H1 (cell line): ENCODE measurements at regions not wholly inside any gene's neighbourhood (a gene's known extent, or its start where the extent isn't known, plus 50 kb on each side); places are given as distances from the start of the nearest gene placed in this dataset.

Source experiments
- CTCF ChIA-PET: fragments of 300-600 bp; sonication (Branson Sonifier 250); formaldehyde crosslinking; loops from one replicate; lab custom pipeline; 2021; ENCODE audit not compliant: partially characterized antibody; lab: Charles Lee
- POLR2A ChIA-PET: fragments of 300-600 bp; sonication (Branson Sonifier 250); formaldehyde crosslinking; loops from one replicate; lab custom pipeline; 2021; ENCODE audit warnings: inconsistent platforms; ENCODE audit not compliant: partially characterized antibody; lab: Charles Lee
- DNase-seq, 2 experiments: peaks; one replicate each; pipeline versions ENCODE4 v3.0.0 to v3.0.0-alpha.2; 2010 to 2022; ENCODE audit warnings: low spot score in 2 of 2, low read depth in 1 of 2, mixed read lengths in 1 of 2
- FAIRE-seq: peaks from 2 replicates; lab custom pipeline; 2011; peaks lifted over from hg19 to GRCh38; lab: Jason Lieb, UNC
- H2AFZ ChIP-seq: 2 replicates; pipeline ENCODE4 v1.8.1; 2012; ENCODE audit warnings: low read length, inconsistent platforms
- H2AK5ac ChIP-seq: 2 replicates; pipeline ENCODE4 v1.6.1; 2013; ENCODE audit warnings: low read depth, low read length
- H2BK120ac ChIP-seq: replicated peaks from 2 replicates; pipeline ENCODE3; 2013; ENCODE audit warnings: low read depth, low read length, inconsistent platforms
- H2BK12ac ChIP-seq: 2 replicates; pipeline ENCODE4 v1.6.1; 2013; ENCODE audit warnings: low read depth, low read length
- H2BK15ac ChIP-seq: 2 replicates; pipeline ENCODE4 v1.6.1; 2013; ENCODE audit warnings: low read length
- H2BK20ac ChIP-seq: 2 replicates; pipeline ENCODE4 v1.6.1; 2013; ENCODE audit warnings: low read length
- H2BK5ac ChIP-seq: 2 replicates; pipeline ENCODE4 v1.6.1; 2013; ENCODE audit warnings: low read depth, low read length
- H3K14ac ChIP-seq: 2 replicates; pipeline ENCODE4 v1.6.1; 2013; ENCODE audit warnings: inconsistent platforms; ENCODE audit not compliant: insufficient read length
- H3K18ac ChIP-seq: 2 replicates; pipeline ENCODE4 v1.6.1; 2013; ENCODE audit warnings: low read length; ENCODE audit errors: extremely low read depth
- H3K23ac ChIP-seq: 2 replicates; pipeline ENCODE4 v1.6.1; 2013; ENCODE audit warnings: inconsistent platforms; ENCODE audit not compliant: insufficient read length
- H3K23me2 ChIP-seq: 2 replicates; pipeline ENCODE4 v1.6.1; 2013; ENCODE audit warnings: low read depth, low read length
- H3K27ac ChIP-seq: 2 replicates; pipeline ENCODE4 v1.6.1; 2011; ENCODE audit warnings: low read depth, low read length, inconsistent platforms
- H3K27me3 ChIP-seq, 4 experiments: replicated peaks in 1 of 4; 1 replicate in 1 of 4; 2 replicates in 3 of 4; pipeline versions ENCODE4 v1.6.1 to v1.8.1; 2011 to 2013; ENCODE audit warnings: low read length in 3 of 4, mild to moderate bottlenecking in 3 of 4, inconsistent platforms in 2 of 4, mixed read lengths in 2 of 4, moderate library complexity in 1 of 4; ENCODE audit not compliant: control insufficient read depth in 3 of 4, insufficient read depth in 3 of 4; ENCODE audit errors: extremely low read depth in 1 of 4
- H3K36me3 ChIP-seq, 4 experiments: 2 replicates each; pipeline versions ENCODE4 v1.6.1 to v1.8.1; 2011 to 2013; ENCODE audit warnings: mild to moderate bottlenecking in 4 of 4, low read length in 3 of 4, moderate library complexity in 2 of 4, control low read depth in 1 of 4, inconsistent platforms in 1 of 4; ENCODE audit not compliant: insufficient read depth in 4 of 4, control insufficient read depth in 2 of 4
- H3K4ac ChIP-seq: replicated peaks from 2 replicates; pipeline ENCODE3; 2013; ENCODE audit warnings: low read length, low read depth, mixed read lengths, inconsistent platforms; ENCODE audit not compliant: insufficient read length
- H3K4me1 ChIP-seq, 4 experiments: replicated peaks in 1 of 4; 1 replicate in 1 of 4; 2 replicates in 3 of 4; pipeline versions ENCODE4 v1.6.1 to v1.8.1; 2011 to 2013; ENCODE audit warnings: low read length in 3 of 4, inconsistent platforms in 2 of 4, mixed read lengths in 1 of 4; ENCODE audit not compliant: insufficient read depth in 4 of 4, control insufficient read depth in 3 of 4
- H3K4me2 ChIP-seq, 2 experiments: 2 replicates each; pipeline versions ENCODE4 v1.6.1 to v1.8.1; 2011 to 2013; ENCODE audit warnings: low read depth in 2 of 2, low read length in 2 of 2, control low read depth in 1 of 2, inconsistent platforms in 1 of 2, mild to moderate bottlenecking in 1 of 2; ENCODE audit not compliant: insufficient read depth in 1 of 2
- H3K4me3 ChIP-seq, 4 experiments: fragments of 200-600, 300-600 bp in 1 of 4; sonication (generic), shearing (Covaris generic), sonication (Bioruptor Twin) in 1 of 4; 2 replicates each; pipeline versions ENCODE4 v1.5.1 to v1.8.1; 2011 to 2016; ENCODE audit warnings: low read length in 4 of 4, low read depth in 3 of 4, control low read depth in 2 of 4, inconsistent platforms in 2 of 4, mild to moderate bottlenecking in 2 of 4, mixed read lengths in 1 of 4, moderate library complexity in 1 of 4; ENCODE audit not compliant: insufficient read depth in 2 of 4; ENCODE audit errors: extremely low read depth in 1 of 4
- H3K56ac ChIP-seq: replicated peaks from 2 replicates; pipeline ENCODE3; 2013; ENCODE audit warnings: low read depth, mild to moderate bottlenecking, mixed read lengths, low read length, inconsistent platforms; ENCODE audit not compliant: insufficient read length
- H3K79me1 ChIP-seq: 2 replicates; pipeline ENCODE4 v1.6.1; 2013; ENCODE audit warnings: low read depth, low read length, control low read depth
- H3K79me2 ChIP-seq, 2 experiments: 2 replicates each; pipeline versions ENCODE4 v1.6.1 to v1.8.1; 2012 to 2013; ENCODE audit warnings: low read length in 2 of 2, mild to moderate bottlenecking in 2 of 2, inconsistent platforms in 1 of 2; ENCODE audit not compliant: insufficient read depth in 2 of 2, control insufficient read depth in 1 of 2
- H3K9ac ChIP-seq, 4 experiments: replicated peaks in 1 of 4; 1 replicate in 1 of 4; 2 replicates in 3 of 4; pipeline versions ENCODE4 v1.6.1 to v1.8.1; 2011 to 2013; ENCODE audit warnings: low read depth in 3 of 4, low read length in 3 of 4, control low read depth in 2 of 4, mild to moderate bottlenecking in 2 of 4, moderate library complexity in 2 of 4, inconsistent platforms in 1 of 4; ENCODE audit errors: extremely low read depth in 1 of 4
- H3K9me3 ChIP-seq, 2 experiments: 2 replicates each; pipeline versions ENCODE4 v1.6.1 to v1.8.1; 2012 to 2013; ENCODE audit warnings: mild to moderate bottlenecking in 2 of 2, moderate library complexity in 2 of 2, control low read depth in 1 of 2, inconsistent platforms in 1 of 2, low read depth in 1 of 2, low read length in 1 of 2, mixed read lengths in 1 of 2; ENCODE audit not compliant: insufficient read depth in 2 of 2
- H4K20me1 ChIP-seq, 2 experiments: replicated peaks in 1 of 2; 2 replicates each; pipeline versions ENCODE3 to v1.8.1; 2011 to 2013; ENCODE audit warnings: inconsistent platforms in 2 of 2, low read length in 2 of 2, mild to moderate bottlenecking in 1 of 2; ENCODE audit not compliant: insufficient read depth in 2 of 2, control insufficient read depth in 1 of 2
- H4K5ac ChIP-seq: 2 replicates; pipeline ENCODE4 v1.6.1; 2013; ENCODE audit warnings: low read length, low read depth, mixed read lengths, inconsistent platforms; ENCODE audit not compliant: insufficient read length
- H4K8ac ChIP-seq: 2 replicates; pipeline ENCODE4 v1.8.0; 2013; ENCODE audit warnings: mild to moderate bottlenecking, moderate library complexity, low read length, inconsistent platforms; ENCODE audit not compliant: insufficient read depth; ENCODE audit errors: extremely low read depth
- H4K91ac ChIP-seq: replicated peaks from 2 replicates; pipeline ENCODE3; 2013; ENCODE audit warnings: low read length, mixed read lengths, inconsistent platforms; ENCODE audit not compliant: insufficient read length
- CTBP2 ChIP-seq: IDR thresholded peaks from 2 replicates; pipeline ENCODE4 v1.7.0; 2011; ENCODE audit warnings: borderline replicate concordance, mild to moderate bottlenecking, moderate library complexity, mixed read lengths, low read length; ENCODE audit not compliant: insufficient read depth, insufficient read length
- GABPA ChIP-seq: IDR thresholded peaks from 2 replicates; pipeline ENCODE4 v1.6.1; 2011; ENCODE audit warnings: mild to moderate bottlenecking, low read length, moderate library complexity, borderline replicate concordance; ENCODE audit not compliant: insufficient read depth
- WGBS, 2 experiments: shearing (Covaris generic) in 1 of 2; methylation state at CpG; one replicate each; pipeline versions ENCODE4 v1.1.6 to v1.1.7; 2013 to 2015; ENCODE audit warnings: low lambda C conversion rate in 2 of 2, mixed read lengths in 2 of 2, inconsistent platforms in 1 of 2, low coverage in 1 of 2, missing lambda C conversion rate in 1 of 2; ENCODE audit not compliant: insufficient replicate concordance in 2 of 2, insufficient coverage in 1 of 2, insufficient read length in 1 of 2; ENCODE audit errors: extremely low coverage in 1 of 2, missing lambda C conversion rate in 1 of 2; 5-methylcytosine and 5-hydroxymethylcytosine counted together

GRCh38 chr10:62589689-62590088 is 214.8 kb upstream of the ADO start:
- Histone ChIP-seq H4K8ac (no peak overlapping the region), H2BK20ac (no peak overlapping the region), H3K4me1 (peaks cover 0 to 2% (median 0%) of the 10 kb centered on the region in 4 experiments; a peak in 1 of 7 replicates), H4K5ac (no peak overlapping the region), H3K4me3 (no peak overlapping the region), H2BK15ac (no peak overlapping the region), H3K9me3 (no peaks in the 10 kb centered on the region), H3K4me2 (no peak overlapping the region), H3K9ac (no peak overlapping the region), H3K23ac (no peak overlapping the region), H3K4ac (no peak overlapping the region), H2AFZ (no peak overlapping the region), H3K14ac (no peak overlapping the region), H3K27me3 (no peaks in the 10 kb centered on the region), H2BK12ac (no peak overlapping the region), H3K79me1 (no peaks in the 10 kb centered on the region), H2BK5ac (no peak overlapping the region), H3K18ac (no peak overlapping the region), H3K27ac (no peak overlapping the region), H2AK5ac (no peak overlapping the region), H3K79me2 (no peaks in the 10 kb centered on the region), H3K56ac (no peak overlapping the region), H3K36me3 (no peaks in the 10 kb centered on the region), H4K20me1 (no peaks in the 10 kb centered on the region), H3K23me2 (no peaks in the 10 kb centered on the region)
- ChIA-PET CTCF (interaction anchor here (1.4 to 1.5 kb wide), 2 partner anchors 139 to 152 kb away, joined by 3 to 5 read pairs; no protein-coding TSS in a partner anchor), POLR2A (no interaction called here)
- FAIRE-seq (no peak), DNase-seq (no peak)
- 89% methylated on average over 2 of the region's 2 CpGs; no CpG with 5 or more reads in 1 of the 2 experiments for WGBS, 2 experiments
- TF ChIP-seq GABPA = no peak
- TF ChIP-seq CTBP2 = no peak
- TF ChIP-seq, all 59 proteins: peak for 0
- H4K91ac ChIP-seq = no peak overlapping the region
- no peak overlapping the region for H2BK120ac ChIP-seq
